GM18873 (cell line): ENCODE measurements at regions not wholly inside any gene's neighbourhood (a gene's known extent, or its start where the extent isn't known, plus 50 kb on each side); places are given as distances from the start of the nearest gene placed in this dataset.

Experiments used
- ATAC-seq: cut with Tn5 transposase; IDR thresholded peaks from one replicate; pipeline ENCODE4 v1.9.1; 2021; ENCODE audit warnings: mild to moderate bottlenecking, moderate library complexity, moderate number of reproducible peaks; ENCODE audit not compliant: unreplicated experiment, low FRiP score

DNA sequence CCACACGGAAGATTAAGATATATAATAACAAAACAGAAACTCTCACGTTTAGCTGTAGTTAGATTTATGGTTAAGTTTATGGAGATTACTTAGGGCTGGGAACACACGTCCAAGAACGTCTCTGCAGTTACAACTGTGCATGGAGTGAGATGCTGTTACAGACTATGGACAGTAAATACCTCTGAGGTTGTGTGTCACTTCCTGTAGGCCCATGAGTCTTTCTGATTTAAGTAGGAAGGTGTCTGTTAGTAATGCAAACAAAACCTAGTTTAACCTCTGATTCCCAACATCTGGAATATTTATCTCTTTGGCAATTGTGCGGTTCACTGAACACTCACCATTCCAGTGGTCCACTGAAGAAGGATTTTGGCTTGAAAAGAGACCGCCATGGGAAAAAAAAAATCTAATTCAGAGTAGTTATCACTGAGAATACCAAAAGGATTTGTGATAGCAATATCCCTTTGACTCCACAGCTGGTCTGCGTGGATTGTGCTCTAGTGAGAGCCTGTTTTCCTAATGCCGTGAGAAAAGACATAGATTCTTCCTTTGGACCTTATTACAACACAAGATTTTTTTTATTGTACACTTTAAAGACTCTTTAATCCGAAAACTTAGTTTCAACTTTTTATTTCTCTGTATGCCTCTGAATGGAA, 478.2 kb upstream of the CITED2 start:
- ATAC-seq: no peak

DNA sequence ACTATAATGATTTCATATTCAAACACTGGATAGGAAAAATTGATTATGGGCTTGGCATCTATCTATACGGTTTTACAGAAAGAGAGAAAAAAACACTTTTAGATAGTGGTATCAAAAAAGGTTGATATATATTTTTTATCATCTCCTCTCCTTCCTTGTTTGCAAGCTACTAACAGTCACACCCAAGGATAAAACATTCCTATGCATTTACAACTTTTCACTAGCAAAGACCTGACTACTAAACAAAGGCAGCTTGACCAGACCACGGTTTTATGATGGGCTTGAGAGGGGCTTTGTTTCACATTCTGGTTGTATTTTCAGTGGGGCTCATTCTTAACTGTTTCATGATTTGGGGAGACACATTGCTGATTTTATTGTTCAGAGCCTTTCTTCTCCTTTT, 477.6 kb upstream of the CITED2 start:
- no peak for ATAC-seq

DNA sequence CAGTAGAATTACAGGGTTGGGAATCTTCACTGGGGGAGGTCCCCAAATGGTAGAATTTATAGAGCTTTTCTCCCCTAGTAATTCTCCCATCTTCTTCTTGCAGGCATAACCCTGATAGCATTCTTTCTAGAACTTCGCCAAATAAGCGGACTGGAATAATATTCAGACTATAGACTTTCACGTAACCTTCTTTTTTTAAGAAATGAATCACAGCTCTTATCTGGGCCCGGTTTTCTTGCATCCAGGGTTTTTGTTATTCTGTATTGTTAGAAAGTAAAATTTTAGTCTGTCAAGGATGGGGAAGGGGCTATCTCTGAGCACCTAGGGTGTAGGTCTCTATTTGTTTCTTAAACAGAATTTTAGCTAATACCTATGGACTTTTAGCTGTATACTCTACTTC, 476.8 kb upstream of the CITED2 start:
- ATAC-seq: no peak

DNA sequence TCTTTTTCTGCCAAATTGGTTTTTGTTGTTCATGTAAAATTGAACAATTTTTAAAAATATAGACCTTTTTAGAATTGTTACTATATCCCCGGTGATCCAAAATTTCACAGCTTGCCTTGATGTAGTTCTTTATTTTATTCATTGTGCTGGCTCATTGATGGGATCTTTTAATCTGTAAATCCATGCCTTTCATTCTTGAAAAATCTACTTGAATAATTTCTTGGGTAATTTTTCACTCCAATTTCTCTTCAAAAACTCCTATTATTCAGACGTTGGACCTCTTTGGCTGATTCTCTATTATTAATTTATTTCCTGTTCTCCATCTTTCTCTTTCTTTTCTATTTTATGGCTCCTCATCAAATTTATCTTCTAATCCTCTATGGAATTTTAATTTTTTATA, 476.1 kb upstream of the CITED2 start:
- no peak for ATAC-seq

DNA sequence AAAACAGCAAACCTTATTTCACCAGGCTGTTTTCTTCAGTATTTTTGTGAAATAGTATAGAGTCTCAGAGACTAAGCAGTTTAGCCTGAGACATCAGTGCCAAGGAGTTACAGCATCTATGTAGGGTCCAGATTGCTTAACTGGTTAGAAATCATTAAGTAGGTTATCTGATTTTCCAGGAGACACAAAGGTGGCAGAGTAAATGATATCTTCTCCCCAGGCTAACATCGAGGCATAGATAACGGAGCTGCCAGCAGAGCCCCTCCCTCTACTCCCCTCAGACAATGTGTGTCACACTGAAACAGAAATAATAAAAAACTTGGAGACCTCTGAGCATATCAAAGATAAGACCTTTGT, 473.0 kb upstream of the CITED2 start:
- no peak for ATAC-seq

DNA sequence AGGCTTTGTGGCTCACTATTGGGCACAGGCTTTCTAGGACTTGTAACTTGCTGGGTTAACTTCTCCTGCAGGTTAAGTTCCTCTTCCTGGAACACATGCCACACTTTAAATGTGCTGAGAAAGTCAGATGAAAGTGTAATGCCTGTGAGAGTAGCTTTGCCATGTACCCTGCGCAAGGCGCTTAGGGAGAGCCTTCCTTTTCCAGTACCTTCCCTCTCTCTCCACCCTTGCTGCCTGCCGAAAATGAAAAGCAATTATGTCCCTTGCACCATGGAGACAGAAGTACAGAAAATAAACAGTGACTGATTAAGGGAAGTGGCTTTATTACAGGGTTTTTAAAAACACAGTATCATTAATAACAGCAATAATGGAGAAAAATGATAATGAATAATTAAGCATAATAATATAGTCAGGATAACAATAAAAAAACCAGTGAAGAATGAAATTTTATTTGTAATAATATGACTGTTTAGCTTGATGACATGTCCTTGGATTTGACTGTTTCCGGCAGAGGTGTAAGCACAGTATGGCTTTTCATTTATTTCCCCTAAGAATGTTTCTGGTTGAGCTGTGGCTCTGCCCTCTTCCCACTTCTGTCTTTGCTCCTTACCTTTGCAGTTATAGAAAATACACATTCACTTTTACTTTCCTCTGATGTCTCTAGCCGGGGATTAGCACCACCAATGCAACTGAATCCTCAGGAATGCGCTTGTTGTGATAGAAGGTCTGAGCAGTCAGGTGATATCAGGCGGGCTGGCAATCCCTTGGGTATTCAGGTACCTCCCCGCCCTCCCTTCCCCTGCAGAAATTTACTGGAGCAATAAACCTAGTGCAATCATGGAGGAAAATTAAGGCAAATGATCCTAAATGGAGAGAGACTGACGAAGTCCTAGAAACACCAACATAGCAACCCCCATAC, 472.3 kb upstream of the CITED2 start:
- peak; percentile 31 for ATAC-seq

DNA sequence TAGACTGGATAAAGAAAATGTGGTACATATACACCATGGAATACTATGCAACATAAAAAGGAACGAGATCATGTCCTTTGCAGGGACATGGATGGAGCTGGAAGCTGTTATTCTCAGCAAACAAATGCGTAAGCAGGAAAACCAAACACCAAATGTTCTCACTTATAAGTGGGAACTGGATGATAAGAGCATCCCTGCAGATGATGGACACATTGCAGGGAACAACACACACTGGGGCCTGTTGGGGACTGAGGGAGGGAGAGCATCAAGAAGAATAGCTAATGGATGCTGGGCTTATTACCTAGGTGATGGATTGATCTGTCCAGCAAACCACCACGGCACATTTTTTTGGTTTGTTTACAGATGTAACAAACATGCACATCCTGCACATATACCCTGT, 470.5 kb upstream of the CITED2 start:
- no peak for ATAC-seq

DNA sequence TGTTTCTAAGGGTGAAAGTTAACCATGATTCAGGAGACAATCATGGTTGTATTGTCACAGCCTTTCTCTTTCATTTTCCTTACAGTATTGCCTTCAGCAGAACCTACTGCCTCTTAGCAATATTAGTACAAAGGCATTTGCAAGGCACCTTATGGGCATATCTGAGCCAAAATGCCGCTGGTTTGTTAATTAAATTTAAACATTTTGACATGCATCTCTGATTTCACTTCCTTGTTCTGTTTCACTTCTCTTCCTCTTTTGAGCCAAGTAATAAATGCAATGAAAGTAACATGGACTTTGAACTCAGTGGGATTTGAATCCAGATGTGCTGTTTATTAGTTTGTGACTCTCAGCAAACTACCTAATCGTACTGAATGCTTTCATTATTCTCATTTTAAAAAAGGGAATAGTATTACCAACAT, 467.4 kb upstream of the CITED2 start:
- ATAC-seq: peak; percentile 85

DNA sequence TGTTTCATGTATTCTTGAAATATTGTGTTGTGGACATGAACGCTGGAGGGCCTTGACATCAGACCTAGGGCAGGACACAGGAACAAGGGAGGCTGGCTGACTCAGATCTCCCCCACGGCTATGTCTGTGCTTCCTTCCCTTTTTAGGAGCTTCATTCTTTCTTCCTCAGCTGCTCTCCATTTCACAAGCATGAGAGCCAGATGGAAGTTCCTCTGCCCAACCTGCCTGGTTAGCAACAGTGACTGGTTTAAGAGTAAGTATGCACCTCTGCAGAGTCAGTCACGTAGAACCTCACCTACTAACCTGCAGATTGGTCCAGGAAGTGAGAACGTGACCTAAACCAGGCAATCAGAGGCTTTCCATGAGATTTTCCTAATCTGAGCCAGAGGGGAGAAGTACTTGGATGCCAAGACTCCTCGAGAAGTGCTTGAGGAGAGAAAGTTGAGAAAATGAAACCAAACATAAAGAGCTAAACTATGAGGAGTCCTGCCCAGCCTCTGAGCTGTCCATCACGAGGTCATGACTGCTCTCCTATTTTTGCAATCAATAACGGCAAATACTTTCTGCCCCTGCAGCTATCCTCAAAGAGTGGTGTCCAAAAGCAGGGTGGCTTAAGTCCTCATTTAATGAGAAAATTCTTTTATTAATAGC, 465.2 kb upstream of the CITED2 start:
- no peak for ATAC-seq

DNA sequence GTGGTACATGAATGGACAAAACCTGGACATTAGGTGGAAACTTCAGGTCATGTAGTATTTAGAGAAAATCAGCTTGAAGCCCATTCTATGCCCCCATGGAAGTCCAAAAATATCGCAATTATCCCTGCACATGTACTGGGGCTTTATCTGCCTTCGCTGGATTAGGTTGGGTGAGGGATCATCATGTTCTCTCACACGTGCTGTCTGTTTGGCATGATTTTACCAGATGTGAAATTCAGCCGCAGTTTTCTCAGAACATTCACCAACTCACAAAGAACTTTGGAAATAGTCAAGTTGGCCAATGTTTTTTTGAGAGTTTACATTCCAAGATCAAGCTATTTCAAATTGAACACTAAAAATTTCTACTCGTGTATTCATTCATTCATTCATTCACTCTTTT, 459.8 kb upstream of the CITED2 start:
- no peak for ATAC-seq

DNA sequence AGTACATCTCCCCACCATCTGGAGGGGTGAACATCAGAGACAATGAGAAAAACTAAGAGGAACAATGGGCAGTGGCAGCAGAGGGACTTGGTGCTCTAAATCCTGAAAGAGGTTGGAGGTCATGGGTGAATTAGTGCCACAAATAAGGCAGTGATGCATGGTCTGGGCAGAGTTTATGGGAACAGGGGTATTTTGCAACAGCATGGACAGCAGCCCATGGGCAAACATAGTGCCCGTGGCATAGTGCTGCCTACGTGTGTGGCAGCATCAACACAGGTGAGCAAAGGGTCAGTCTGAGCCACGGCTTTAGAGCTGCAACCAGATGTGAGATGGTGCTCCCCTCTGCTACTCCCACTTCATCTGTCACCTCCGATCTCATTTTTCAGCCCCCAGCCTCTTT, 459.1 kb upstream of the CITED2 start:
- no peak for ATAC-seq

DNA sequence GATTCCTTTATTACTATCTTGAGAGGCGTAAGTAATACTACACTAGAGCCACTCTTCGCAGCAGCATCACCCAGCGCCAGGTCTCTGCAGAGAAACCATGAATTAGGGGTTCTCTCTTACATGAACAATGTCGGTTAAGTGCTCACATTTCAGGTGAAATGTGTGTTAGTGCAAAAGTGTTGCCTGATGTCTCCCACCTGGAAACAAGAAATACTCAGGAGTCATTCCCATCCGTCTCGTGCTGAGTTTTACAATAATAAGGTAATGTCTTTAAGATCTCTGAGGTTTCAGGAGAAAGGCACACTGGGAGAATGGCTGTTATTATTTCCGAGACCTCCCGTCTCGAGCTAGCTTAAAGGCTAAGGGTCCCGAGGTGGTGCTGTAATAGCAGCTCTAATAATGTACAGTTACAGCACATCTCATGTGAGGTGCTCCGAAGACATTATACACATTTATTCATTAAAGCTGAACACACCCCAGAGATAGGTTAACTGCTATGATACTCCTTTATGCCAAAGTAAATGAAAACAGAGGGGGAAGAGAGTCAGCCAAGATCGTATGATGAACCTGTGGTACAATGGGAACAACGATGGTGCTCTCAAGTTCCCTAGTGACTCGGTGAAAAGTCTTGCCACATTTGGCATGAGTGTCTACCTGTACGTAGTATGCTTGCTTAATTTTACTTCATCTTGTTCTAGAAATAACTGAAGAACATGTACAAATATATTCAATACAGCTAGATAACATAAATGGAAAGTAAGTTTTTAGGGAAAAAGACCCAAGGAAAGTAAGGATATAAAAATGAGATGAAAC, 458.3 kb upstream of the CITED2 start:
- ATAC-seq: no peak

DNA sequence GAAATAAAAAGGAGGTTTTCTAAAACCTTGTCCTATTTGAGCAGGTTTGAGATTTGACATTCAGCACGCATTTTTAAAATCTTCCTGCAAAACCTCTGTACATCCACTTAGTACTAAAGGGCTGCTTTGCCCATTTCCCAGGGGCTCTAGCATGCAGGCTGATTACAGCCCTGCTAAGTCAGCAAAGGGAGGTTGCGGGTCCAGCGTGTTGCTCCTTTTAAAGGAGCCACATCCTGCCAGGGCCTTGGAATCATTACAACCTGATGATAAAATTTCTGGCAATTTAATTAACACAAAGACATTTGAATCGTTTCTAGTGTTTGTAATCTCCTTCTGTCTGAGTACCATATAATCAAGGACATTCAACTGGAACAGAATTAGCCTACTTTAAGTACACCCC, 455.1 kb upstream of the CITED2 start:
- ATAC-seq: no peak

DNA sequence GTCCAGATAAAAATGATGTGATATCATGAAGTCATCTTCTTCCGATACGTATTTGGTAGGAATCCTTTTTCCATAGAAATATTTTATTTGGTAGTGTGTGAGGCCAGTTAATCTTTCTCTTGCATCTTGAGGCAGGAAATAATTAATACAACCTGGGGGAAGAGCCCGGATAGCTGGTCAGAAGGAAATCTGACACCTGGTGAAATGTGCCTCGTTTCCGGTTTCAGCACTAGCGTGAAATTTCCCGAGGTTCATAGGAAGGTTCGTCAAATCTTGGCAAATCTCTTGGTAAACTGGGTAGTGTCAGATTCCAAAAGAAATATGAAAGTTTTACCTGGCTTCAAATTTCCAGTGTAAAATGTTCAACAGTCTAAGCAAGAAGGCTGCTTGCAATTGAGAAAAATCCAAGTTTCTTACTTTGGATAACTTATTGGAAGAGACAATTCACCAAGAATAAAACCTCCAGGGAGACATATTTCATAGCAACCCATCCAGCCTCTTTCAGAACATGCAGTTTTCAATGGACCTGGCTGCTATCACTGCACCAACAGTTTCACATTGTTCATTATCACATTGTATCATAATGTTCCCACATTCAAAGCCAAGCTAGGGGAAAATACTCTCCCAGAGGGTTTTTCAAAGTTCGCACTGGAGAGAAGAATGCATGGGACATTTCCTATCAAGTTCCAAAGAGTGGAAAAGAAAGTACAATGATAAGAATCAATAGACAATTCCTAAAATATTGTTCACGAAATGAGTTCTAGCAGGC, 454.5 kb upstream of the CITED2 start:
- ATAC-seq: no peak

DNA sequence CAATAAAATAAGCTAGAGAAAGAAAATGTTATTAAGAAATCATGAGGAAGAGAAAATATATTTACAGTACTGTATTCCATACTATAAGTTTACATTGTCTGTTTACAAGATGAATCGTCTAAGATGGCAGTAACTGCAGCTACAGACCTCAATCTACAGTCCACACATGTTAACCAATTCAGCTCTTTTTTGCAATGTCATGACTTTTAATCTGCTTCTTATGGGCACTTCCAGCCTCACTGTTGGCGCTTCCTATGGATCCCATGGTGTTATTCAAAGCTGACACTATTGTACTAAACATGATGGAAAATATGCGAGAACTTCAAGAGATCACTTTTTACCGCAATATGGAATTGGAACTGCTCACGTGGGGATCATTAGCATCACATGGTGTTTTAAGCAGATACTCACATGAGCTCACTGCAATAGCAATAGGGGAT, 451.5 kb upstream of the CITED2 start:
- no peak for ATAC-seq

DNA sequence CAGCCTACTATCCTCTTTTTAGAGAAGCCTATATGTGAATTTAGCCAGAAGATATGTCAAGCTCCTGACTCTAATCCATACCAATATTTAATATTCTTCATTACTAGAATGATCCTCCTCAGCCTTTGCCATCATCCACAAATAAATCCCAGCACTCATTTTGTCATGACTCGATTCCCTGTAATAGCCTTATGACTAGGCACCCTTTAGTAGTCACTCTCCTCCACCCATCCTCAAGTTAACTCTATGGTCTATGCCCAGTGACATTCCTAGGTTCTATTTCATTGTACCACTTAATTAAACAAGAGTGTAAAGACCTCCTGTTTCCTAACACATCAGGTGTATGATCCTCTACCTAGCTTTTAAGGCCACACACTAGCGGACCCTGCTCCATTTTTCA, 450.4 kb upstream of the CITED2 start:
- no peak for ATAC-seq

DNA sequence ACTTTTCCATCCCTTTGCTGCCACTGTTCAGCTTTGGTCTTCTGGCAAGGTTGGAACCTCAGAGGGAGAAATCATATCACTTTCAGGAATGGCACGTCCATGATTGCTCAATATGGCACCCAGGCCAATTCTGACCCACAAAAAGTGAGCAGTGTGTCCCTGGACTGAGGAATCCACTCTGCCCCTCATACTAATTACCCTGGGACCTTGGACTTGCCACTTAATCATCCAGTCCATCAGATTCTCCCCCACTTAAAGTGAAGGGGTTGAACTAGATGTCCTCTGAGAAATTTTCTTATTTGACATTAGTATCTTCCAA, 449.3 kb upstream of the CITED2 start:
- no peak for ATAC-seq

DNA sequence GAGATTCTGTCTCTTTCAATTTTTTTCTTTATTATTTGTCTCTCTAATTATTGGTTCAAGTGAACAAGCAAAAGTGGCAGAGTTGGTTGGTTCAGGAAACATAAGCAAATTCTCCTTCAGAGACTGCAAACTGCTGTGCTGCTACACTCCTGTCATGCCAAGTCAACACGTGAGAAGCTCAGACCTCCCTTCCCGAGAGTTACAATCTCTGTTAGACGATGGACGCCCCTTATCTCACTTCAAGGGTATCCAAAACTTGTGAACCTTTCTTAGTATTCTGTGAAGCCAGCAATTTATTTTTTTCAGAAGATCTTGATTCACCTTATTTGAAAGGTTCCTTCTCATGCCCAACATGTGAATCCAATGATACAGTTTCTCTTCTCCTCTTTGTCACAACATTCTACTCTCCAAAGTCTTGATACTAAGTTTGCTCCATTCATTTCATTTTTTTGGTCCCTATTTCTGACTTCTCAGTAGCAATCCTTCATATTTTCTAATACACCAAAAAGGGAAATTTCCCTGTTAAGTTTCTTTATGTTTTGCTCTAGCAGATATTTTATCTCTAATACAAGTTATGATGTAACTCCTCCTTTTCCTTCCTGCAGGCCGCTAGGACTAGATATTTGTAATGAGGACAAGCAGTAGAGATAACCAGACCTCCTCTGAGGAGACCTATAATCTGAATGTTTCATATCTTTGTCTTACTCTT, 448.8 kb upstream of the CITED2 start:
- no peak for ATAC-seq

DNA sequence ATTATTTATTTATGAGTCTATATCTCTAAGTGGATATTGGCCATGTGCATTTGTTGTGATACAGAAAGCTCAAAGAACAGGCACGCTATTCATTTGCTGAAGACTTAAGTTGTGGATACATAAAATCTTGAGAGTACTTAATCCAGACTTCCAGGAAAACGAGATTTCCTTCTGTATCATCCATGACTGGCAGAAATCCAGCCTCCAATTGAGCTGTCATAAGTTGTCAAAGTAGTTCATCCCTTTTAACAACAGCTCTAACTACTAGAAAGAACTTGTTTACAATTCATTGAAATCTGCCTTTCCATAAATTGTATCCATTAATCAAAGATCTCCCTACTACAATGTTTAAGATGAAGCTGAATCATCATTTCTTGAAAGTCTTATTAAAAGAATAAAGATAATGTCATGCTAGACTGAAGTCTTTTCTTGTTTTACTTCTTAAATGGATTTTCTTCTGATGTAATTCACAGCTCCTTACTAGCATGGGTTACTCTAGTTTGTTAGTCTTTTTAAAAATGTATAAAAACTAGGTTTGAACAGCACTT, 447.3 kb upstream of the CITED2 start:
- ATAC-seq: no peak
